ENCODE measurements at regions not wholly inside any gene's neighbourhood (a gene's known extent, or its start where the extent isn't known, plus 50 kb on each side); places are given as distances from the start of the nearest gene placed in this dataset.

- Mint-ChIP-seq H3K4me1 (peaks cover 38% of the 10 kb centered on the region), H3K27ac (no peak overlapping the region), H3K27me3 (ENCODE audit: low read depth) (no peaks in the 10 kb centered on the region; the same call in 1 of the 2 replicates), H3K9me3 (peaks cover 7% of the 10 kb centered on the region), H3K4me3 (no peak overlapping the region), H3K36me3 (no peaks in the 10 kb centered on the region)
- DNase-seq (ENCODE audit: low spot score) (no peak), ATAC-seq (no peak)
- no peak for TF ChIP-seq EMX1 (CRISPR knock-in tag; IDR thresholded peaks at IDR 0.05)
- TF ChIP-seq NFYB (CRISPR knock-in tag; conservative IDR thresholded peaks at IDR 0.05; ENCODE audit: low read depth), result no peak
- no peak for TF ChIP-seq PRDM15 (CRISPR knock-in tag; IDR thresholded peaks at IDR 0.05)
- TF ChIP-seq HMGA2 (CRISPR knock-in tag; IDR thresholded peaks at IDR 0.05), result no peak
- no peak for TF ChIP-seq TEAD1 (CRISPR knock-in tag; IDR thresholded peaks at IDR 0.05)
- no peak for TF ChIP-seq GABPB1 (CRISPR knock-in tag; IDR thresholded peaks at IDR 0.05)
- TF ChIP-seq CREM (CRISPR knock-in tag; IDR thresholded peaks at IDR 0.05), result no peak
- no peak for TF ChIP-seq MAX (CRISPR knock-in tag; IDR thresholded peaks at IDR 0.05)
- ChIA-PET POLR2A (no interaction called here), CTCF (interaction anchor here (1.3 kb wide), 1 partner anchor 109 kb away, joined by 3 read pairs; no protein-coding TSS in a partner anchor)
Observed at GRCh38 chr6:6386010-6386409, 65.5 kb upstream of the F13A1 start.

- Mint-ChIP-seq H3K27ac (no peak overlapping the region), H3K4me1 (peaks cover 12% of the 10 kb centered on the region), H3K4me3 (no peak overlapping the region), H3K36me3 (no peaks in the 10 kb centered on the region), H3K27me3 (ENCODE audit: low read depth) (no peaks in the 10 kb centered on the region), H3K9me3 (no peaks in the 10 kb centered on the region)
- TF ChIP-seq MYBL2 (CRISPR knock-in tag; IDR thresholded peaks at IDR 0.05) (no peak), FOXK1 (CRISPR knock-in tag; IDR thresholded peaks at IDR 0.05) (no peak), ZNF425 (CRISPR knock-in tag; conservative IDR thresholded peaks at IDR 0.05) (no peak), MLX (CRISPR knock-in tag; IDR thresholded peaks at IDR 0.05) (no peak), IRF1 (CRISPR knock-in tag; IDR thresholded peaks at IDR 0.05) (no peak), ZNF317 (CRISPR knock-in tag; IDR thresholded peaks at IDR 0.05; ENCODE audit: borderline replicate concordance, low read depth) (no peak), NR1H2 (CRISPR knock-in tag; IDR thresholded peaks at IDR 0.05) (no peak), E2F4 (CRISPR knock-in tag; IDR thresholded peaks at IDR 0.05; ENCODE audit: borderline replicate concordance, low read depth) (no peak), TEAD1 (CRISPR knock-in tag; IDR thresholded peaks at IDR 0.05) (no peak), ZNF512 (CRISPR knock-in tag; IDR thresholded peaks at IDR 0.05; ENCODE audit: borderline replicate concordance) (no peak), JUN (CRISPR knock-in tag; IDR thresholded peaks at IDR 0.05) (no peak), AR (CRISPR knock-in tag; IDR thresholded peaks at IDR 0.05) (no peak), GABPB1 (CRISPR knock-in tag; IDR thresholded peaks at IDR 0.05) (no peak)
- DNase-seq (ENCODE audit: low spot score), result no peak
- ATAC-seq, result peak; percentile 65
- CTCF ChIA-PET, result no interaction called here
- POLR2A ChIA-PET, result no interaction called here
Observed at GRCh38 chr6:6390849-6391602, 70.6 kb upstream of the F13A1 start.
